ENCODE measurements at regions not wholly inside any gene's neighbourhood (a gene's known extent, or its start where the extent isn't known, plus 50 kb on each side); places are given as distances from the start of the nearest gene placed in this dataset.
"Not testable (repeated sequence)": the region's sequence is repeated elsewhere in the genome, so short reads cannot be mapped to it uniquely, and the experiment has no call there.

DNA sequence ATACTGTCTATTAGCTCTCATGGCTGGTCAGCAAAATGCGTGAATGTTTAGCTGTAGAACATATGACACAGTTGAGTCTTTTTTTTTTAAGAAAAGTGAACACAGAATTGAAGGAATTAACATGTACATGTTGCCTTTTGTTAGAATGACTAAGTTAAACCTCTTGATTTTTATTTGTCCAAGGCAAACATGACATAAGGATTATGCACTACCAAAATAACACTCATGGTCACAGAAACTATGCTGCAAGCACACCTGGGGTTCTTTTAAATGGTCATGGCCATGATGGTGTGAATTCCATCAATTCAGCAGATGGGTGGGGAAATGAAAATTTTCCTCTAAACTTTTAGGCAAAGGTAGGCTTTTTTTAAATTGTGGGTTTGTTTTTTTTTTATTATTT, 80.1 kb upstream of the CXCL13 start:
- H3K4me3 ChIP-seq (ENCODE audit: low read length in 3 of 3), result no peak overlapping the region
- no peaks in the 10 kb centered on the region for H3K9me3 ChIP-seq (ENCODE audit: control insufficient read depth in 3 of 3, low read length in 3 of 3)
- no peaks in the 10 kb centered on the region for H3K27me3 ChIP-seq (ENCODE audit: control insufficient read depth in 3 of 3, insufficient read depth in 3 of 3, low read length in 3 of 3)
- no peaks in the 10 kb centered on the region for H3K36me3 ChIP-seq (ENCODE audit: control insufficient read depth in 3 of 3, insufficient read depth in 3 of 3, low read length in 3 of 3)
- H3K9ac ChIP-seq (ENCODE audit: low read depth in 1 of 3, low read length in 3 of 3), result no peak overlapping the region
- no peak overlapping the region for H3K27ac ChIP-seq (ENCODE audit: low read depth, low read length)
- H3K4me1 ChIP-seq (ENCODE audit: control insufficient read depth in 3 of 3, insufficient read depth in 3 of 3, low read length in 3 of 3), result no peaks in the 10 kb centered on the region

DNA sequence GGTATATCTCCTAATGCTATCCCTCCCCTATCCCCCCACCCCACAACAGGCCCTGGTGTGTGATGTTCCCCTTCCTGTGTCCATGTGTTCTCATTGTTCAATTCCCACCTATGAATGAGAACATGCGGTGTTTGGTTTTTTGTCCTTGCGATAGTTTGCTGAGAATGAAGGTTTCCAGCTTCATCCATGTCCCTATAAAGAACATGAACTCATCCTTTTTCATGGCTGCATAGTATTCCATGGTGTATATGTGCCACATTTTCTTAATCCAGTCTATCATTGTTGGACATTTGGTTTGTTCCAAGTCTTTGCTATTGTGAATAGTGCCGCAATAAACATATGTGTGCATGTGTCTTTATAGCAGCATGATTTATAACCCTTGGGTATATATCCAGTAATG, 77.7 kb upstream of the CXCL13 start:
- H3K9me3 ChIP-seq (ENCODE audit: control insufficient read depth in 3 of 3, low read length in 3 of 3); H3K9ac ChIP-seq (ENCODE audit: low read depth in 1 of 3, low read length in 3 of 3); H3K27me3 ChIP-seq (ENCODE audit: control insufficient read depth in 3 of 3, insufficient read depth in 3 of 3, low read length in 3 of 3); H3K4me3 ChIP-seq (ENCODE audit: low read length in 3 of 3); H3K27ac ChIP-seq (ENCODE audit: low read depth, low read length); H3K36me3 ChIP-seq (ENCODE audit: control insufficient read depth in 3 of 3, insufficient read depth in 3 of 3, low read length in 3 of 3); H3K4me1 ChIP-seq (ENCODE audit: control insufficient read depth in 3 of 3, insufficient read depth in 3 of 3, low read length in 3 of 3): not testable (repeated sequence)

DNA sequence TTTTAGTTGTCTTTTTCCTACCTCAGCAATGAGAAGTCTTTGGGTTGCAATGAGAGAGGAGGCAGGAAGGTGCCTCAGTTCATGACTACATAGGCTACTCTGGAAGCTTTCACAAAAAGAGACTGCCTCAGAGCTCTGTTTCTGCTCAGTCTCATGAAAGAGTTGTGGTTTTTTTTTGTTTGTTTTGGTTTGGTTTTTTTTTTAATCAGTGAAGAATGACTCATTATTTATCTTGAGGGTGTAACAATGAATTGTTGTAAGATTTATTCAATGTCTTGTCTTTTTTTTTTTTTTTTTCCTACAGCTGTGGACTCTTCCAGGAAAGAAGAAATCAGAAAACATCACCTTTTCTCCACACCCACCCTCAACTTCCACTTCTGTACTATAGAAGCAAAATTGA, 67.5 kb upstream of the CXCL13 start:
- H3K9me3 ChIP-seq (ENCODE audit: control insufficient read depth in 3 of 3, low read length in 3 of 3), result no peaks in the 10 kb centered on the region
- no peaks in the 10 kb centered on the region for H3K4me1 ChIP-seq (ENCODE audit: control insufficient read depth in 3 of 3, insufficient read depth in 3 of 3, low read length in 3 of 3)
- H3K4me3 ChIP-seq (ENCODE audit: low read length in 3 of 3), result no peak overlapping the region
- no peaks in the 10 kb centered on the region for H3K36me3 ChIP-seq (ENCODE audit: control insufficient read depth in 3 of 3, insufficient read depth in 3 of 3, low read length in 3 of 3)
- no peaks in the 10 kb centered on the region for H3K27me3 ChIP-seq (ENCODE audit: control insufficient read depth in 3 of 3, insufficient read depth in 3 of 3, low read length in 3 of 3)
- no peak overlapping the region for H3K27ac ChIP-seq (ENCODE audit: low read depth, low read length)
- H3K9ac ChIP-seq (ENCODE audit: low read depth in 1 of 3, low read length in 3 of 3), result no peak overlapping the region

DNA sequence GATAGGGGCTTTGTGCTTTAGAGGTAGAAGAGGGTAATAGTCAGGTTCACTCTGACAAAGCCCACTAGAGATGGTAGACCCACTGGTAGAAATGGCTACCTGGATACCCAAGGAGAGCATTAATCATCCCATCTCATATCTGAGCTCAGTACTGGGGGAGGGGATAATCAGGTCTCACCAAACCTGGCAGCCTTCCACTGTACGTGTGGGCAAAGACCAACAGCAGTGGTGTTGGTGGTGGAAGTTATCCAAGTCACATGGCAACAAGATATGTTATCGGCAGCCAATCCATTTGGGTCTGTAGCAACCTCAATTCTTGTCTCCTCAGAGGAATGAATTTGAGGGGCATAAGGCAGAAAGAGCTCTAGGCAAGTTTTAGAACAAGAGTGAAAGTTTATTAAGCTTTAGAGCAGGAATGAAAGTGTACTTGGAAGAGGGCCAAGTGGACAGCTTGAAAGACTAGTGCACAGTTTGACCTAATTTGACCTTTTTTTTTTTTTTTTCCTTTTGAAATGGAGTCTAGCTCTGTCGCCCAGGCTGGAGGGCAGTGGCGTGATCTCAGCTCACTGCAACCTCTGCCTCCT, 67.0 kb upstream of the CXCL13 start:
- Histone ChIP-seq H3K9me3 (ENCODE audit: control insufficient read depth in 3 of 3, low read length in 3 of 3) (no peaks in the 10 kb centered on the region), H3K27me3 (ENCODE audit: control insufficient read depth in 3 of 3, insufficient read depth in 3 of 3, low read length in 3 of 3) (no peaks in the 10 kb centered on the region), H3K9ac (ENCODE audit: low read depth in 1 of 3, low read length in 3 of 3) (no peak overlapping the region), H3K36me3 (ENCODE audit: control insufficient read depth in 3 of 3, insufficient read depth in 3 of 3, low read length in 3 of 3) (no peaks in the 10 kb centered on the region), H3K4me3 (ENCODE audit: low read length in 3 of 3) (no peak overlapping the region), H3K4me1 (ENCODE audit: control insufficient read depth in 3 of 3, insufficient read depth in 3 of 3, low read length in 3 of 3) (no peaks in the 10 kb centered on the region), H3K27ac (ENCODE audit: low read depth, low read length) (no peak overlapping the region)

Data from skeletal muscle tissue (tissue), 3 donors.